Gastrocnemius medialis (tissue), 4 donors: ENCODE measurements at regions not wholly inside any gene's neighbourhood (a gene's known extent, or its start where the extent isn't known, plus 50 kb on each side); places are given as distances from the start of the nearest gene placed in this dataset.

Experiments used
- CTCF ChIP-seq, 5 experiments: fragments of 450-650 bp in 3 of 5; fragments of 200-600 bp in 2 of 5; sonication (generic) in 2 of 5; IDR thresholded peaks in 4 of 5; conservative IDR thresholded peaks in 1 of 5; 1 replicate in 4 of 5; 2 replicates in 1 of 5; pipeline ENCODE4 v1.5.1; 2016 to 2019; ENCODE audit warnings: antibody characterized with exemption in 5 of 5, mild to moderate bottlenecking in 3 of 5, moderate library complexity in 3 of 5
- POLR2A ChIP-seq, 2 donors: fragments of 450-650 bp; IDR thresholded peaks; one replicate each; pipeline ENCODE4 v1.6.1; 2017; ENCODE audit warnings: antibody characterized with exemption in 2 of 2, mild to moderate bottlenecking in 2 of 2, moderate library complexity in 2 of 2

DNA sequence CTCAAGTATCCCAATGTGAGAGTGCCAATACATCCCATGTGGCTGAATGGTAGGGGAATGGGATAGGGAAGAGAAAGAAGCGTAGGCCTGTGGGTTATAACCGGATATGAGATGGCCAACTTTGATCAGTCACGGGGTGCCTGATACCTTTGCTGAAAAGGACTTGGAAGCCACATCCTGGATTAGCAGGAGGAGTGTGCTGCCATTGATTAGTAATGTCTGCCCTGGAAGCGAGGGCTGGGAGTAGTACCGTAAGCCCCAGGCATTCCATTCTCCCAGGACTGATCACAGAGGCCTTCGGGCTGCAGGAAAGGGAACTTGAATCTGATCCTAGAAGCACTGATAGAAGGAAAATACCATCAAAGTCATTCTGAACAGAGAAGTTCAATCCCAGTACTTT is 218.5 kb downstream of the TFCP2L1 start:
- no peak for TF ChIP-seq POLR2A (IDR thresholded peaks at IDR 0.05)
- TF ChIP-seq CTCF (IDR thresholded peaks at IDR 0.05 in 4 of 5, conservative IDR thresholded peaks at IDR 0.05 in 1 of 5): no peak
